HCT116 (cell line): ENCODE measurements at regions not wholly inside any gene's neighbourhood (a gene's known extent, or its start where the extent isn't known, plus 50 kb on each side); places are given as distances from the start of the nearest gene placed in this dataset.

Experiments used
- ATF3 ChIP-seq: IDR thresholded peaks from 2 replicates; pipeline ENCODE4 v1.6.1; 2012
- CEBPB ChIP-seq: IDR thresholded peaks from 2 replicates; pipeline ENCODE4 v1.6.1; 2012; ENCODE audit warnings: low read depth
- CTCF ChIP-seq, 3 experiments: fragments of 200-600 bp in 1 of 3; sonication (generic) in 1 of 3; IDR thresholded peaks in 2 of 3; conservative IDR thresholded peaks in 1 of 3; 2 replicates each; pipeline ENCODE4 v1.5.1; 2012 to 2017; ENCODE audit warnings: low read depth in 2 of 3, low read length in 2 of 3, antibody characterized with exemption in 1 of 3, borderline replicate concordance in 1 of 3, control low read depth in 1 of 3, mild to moderate bottlenecking in 1 of 3, mixed read lengths in 1 of 3, mixed run types in 1 of 3, moderate library complexity in 1 of 3; ENCODE audit not compliant: insufficient read depth in 1 of 3
- ELF1 ChIP-seq: IDR thresholded peaks from 2 replicates; pipeline ENCODE4 v1.6.1; 2012; ENCODE audit warnings: low read depth, borderline replicate concordance
- EZH2 ChIP-seq: fragments of 200-600 bp; sonication (generic); IDR thresholded peaks from 2 replicates; pipeline ENCODE4 v1.6.1; 2017; ENCODE audit warnings: antibody characterized with exemption, mixed run types
- JUND ChIP-seq: IDR thresholded peaks from 2 replicates; pipeline ENCODE4 v1.6.1; 2012
- MAX ChIP-seq: IDR thresholded peaks from 2 replicates; pipeline ENCODE4 v1.6.1; 2012
- POLR2A ChIP-seq: IDR thresholded peaks from 2 replicates; pipeline ENCODE4 v1.7.0; 2011; ENCODE audit warnings: borderline replicate concordance; ENCODE audit not compliant: insufficient read depth, insufficient read length; ENCODE audit errors: extremely low read depth
- POLR2AphosphoS5 ChIP-seq: IDR thresholded peaks from 2 replicates; pipeline ENCODE4 v1.6.1; 2011; ENCODE audit warnings: mild to moderate bottlenecking, low read depth, low read length, moderate library complexity
- SIN3A ChIP-seq: IDR thresholded peaks from 2 replicates; pipeline ENCODE4 v1.6.1; 2012; ENCODE audit warnings: low read depth
- TCF7L2 ChIP-seq: IDR thresholded peaks from 2 replicates; pipeline ENCODE4 v1.7.0; 2011; ENCODE audit warnings: borderline replicate concordance, inconsistent platforms; ENCODE audit not compliant: insufficient read depth, insufficient read length; ENCODE audit errors: extremely low read depth

GRCh38 chr5:17327048-17327625 lies 109.7 kb downstream of the BASP1 start:
- TF ChIP-seq TCF7L2 (no peak), SIN3A (no peak), CTCF (IDR thresholded peaks at IDR 0.05 in 2 of 3, conservative IDR thresholded peaks at IDR 0.05 in 1 of 3; ENCODE audit: borderline replicate concordance in 1 of 3, insufficient read depth in 1 of 3, low read depth in 2 of 3, low read length in 2 of 3) (no peak), ATF3 (no peak), CEBPB (no peak), POLR2AphosphoS5 (no peak), JUND (no peak), POLR2A (no peak), MAX (no peak), EZH2 (no peak), ELF1 (no peak)
